ENCODE measurements at regions not wholly inside any gene's neighbourhood (a gene's known extent, or its start where the extent isn't known, plus 50 kb on each side); places are given as distances from the start of the nearest gene placed in this dataset.

GRCh38 chr5:167754501-167755021 lies 536.9 kb upstream of the WWC1 start:
- TF ChIP-seq CTCF (IDR thresholded peaks at IDR 0.05) (no peak), POLR2A (IDR thresholded peaks at IDR 0.05) (no peak)
